Ovary (tissue), 3 donors: ENCODE measurements at regions not wholly inside any gene's neighbourhood (a gene's known extent, or its start where the extent isn't known, plus 50 kb on each side); places are given as distances from the start of the nearest gene placed in this dataset.
"Not testable (repeated sequence)": the region's sequence is repeated elsewhere in the genome, so short reads cannot be mapped to it uniquely, and the experiment has no call there.

Source experiments
- EP300 ChIP-seq: sonication (generic); formaldehyde crosslinking; IDR thresholded peaks from one replicate; pipeline ENCODE4 v1.6.1; 2017; ENCODE audit warnings: antibody characterized with exemption
- POLR2A ChIP-seq: fragments of 450-650 bp; IDR thresholded peaks from one replicate; pipeline ENCODE4 v1.6.1; 2017; ENCODE audit warnings: antibody characterized with exemption, mild to moderate bottlenecking, moderate library complexity
- TF ChIP-seq, protein P1 (sequence below), 3 donors: fragments of 450-650 bp in 2 of 3; fragments of 200-600 bp in 1 of 3; IDR thresholded peaks; one replicate each; pipeline versions ENCODE4 v1.5.1 to v1.8.0; 2016 to 2022; ENCODE audit warnings: antibody characterized with exemption in 3 of 3, mild to moderate bottlenecking in 1 of 3
- donor health status: DM: no; HTN: no; CAD: no.

DNA sequence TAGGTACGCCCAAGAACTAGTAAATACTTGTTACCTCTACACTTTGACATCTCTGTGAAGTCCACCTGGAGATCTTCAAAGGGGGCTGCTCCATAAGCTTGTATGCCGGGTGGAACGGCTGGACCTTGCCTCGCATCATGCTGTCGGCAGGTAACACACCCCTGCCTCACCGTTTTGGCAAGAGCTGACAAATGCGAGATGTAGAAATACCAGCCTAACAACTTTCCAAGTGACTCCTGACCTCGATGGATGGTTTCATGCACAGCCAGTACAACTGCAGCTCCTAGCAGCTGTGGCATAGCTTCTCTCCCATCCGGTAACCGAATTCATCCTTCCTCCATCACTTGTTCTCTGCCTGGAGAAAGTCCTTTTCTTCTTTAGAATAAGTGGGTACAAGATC lies 58.3 kb upstream of the FAM90A1 start:
- TF ChIP-seq, protein P1, sequence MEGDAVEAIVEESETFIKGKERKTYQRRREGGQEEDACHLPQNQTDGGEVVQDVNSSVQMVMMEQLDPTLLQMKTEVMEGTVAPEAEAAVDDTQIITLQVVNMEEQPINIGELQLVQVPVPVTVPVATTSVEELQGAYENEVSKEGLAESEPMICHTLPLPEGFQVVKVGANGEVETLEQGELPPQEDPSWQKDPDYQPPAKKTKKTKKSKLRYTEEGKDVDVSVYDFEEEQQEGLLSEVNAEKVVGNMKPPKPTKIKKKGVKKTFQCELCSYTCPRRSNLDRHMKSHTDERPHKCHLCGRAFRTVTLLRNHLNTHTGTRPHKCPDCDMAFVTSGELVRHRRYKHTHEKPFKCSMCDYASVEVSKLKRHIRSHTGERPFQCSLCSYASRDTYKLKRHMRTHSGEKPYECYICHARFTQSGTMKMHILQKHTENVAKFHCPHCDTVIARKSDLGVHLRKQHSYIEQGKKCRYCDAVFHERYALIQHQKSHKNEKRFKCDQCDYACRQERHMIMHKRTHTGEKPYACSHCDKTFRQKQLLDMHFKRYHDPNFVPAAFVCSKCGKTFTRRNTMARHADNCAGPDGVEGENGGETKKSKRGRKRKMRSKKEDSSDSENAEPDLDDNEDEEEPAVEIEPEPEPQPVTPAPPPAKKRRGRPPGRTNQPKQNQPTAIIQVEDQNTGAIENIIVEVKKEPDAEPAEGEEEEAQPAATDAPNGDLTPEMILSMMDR (IDR thresholded peaks at IDR 0.05) = not testable (repeated sequence)
- not testable (repeated sequence) for TF ChIP-seq POLR2A, EP300
